ENCODE measurements at regions not wholly inside any gene's neighbourhood (a gene's known extent, or its start where the extent isn't known, plus 50 kb on each side); places are given as distances from the start of the nearest gene placed in this dataset.

DNA sequence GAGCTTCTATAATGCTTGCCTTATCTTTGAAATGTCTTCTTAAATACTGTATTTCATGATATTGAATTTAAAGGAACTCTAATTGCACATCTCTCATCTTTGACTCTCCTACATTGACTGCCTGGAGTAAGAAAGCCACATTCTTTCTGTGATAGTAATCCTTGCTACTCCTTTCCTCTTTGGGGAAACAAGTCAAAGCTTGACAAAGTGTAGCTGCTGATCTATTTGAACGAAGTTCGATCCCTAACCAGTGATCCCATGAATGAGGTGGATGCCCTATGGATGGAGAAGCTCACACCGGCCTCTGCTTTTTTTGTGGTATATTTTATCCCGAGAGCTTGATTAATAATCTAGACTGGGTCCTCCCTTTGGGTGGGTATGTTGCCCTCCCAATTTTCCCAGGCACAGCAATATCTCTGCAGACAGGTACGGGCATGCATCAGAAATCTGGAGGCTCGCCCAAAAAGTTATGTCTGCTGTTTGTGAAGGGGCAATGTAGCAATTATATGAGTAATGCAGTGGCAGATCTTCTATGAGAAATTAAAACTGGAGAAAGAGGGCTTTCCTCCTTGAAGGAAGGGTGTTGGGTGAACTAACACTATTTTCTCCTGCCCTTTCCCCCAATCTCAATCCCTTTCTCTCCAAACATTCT lies 163.0 kb upstream of the FRMD6 start:
- Histone ChIP-seq H3K27me3 (ENCODE audit: insufficient read depth, poor library complexity, severe bottlenecking) (no peaks in the 10 kb centered on the region), H3K4me3 (replicated peaks; ENCODE audit: insufficient read depth, low read length) (no peak overlapping the region), H3K27ac (replicated peaks) (no peak overlapping the region)
- TF ChIP-seq CTCF (IDR thresholded peaks at IDR 0.05; ENCODE audit: insufficient read depth, low read length): no peak
- TF ChIP-seq SPI1 (IDR thresholded peaks at IDR 0.05; ENCODE audit: borderline replicate concordance, low read depth): no peak
- TF ChIP-seq GABPA (IDR thresholded peaks at IDR 0.05; ENCODE audit: low read depth): no peak
- TF ChIP-seq REST (IDR thresholded peaks at IDR 0.05; ENCODE audit: insufficient replicate concordance, low read depth): no peak
- TF ChIP-seq POLR2AphosphoS5 (IDR thresholded peaks at IDR 0.05; ENCODE audit: low read depth): no peak
- DNase-seq (ENCODE audit: low read depth in 1 of 2, low spot score in 1 of 2): no peak

GRCh38 chr14:51490205-51490604 lies 161.5 kb upstream of the FRMD6 start:
- TF ChIP-seq CTCF (IDR thresholded peaks at IDR 0.05; ENCODE audit: insufficient read depth, low read length) (no peak), REST (IDR thresholded peaks at IDR 0.05; ENCODE audit: insufficient replicate concordance, low read depth) (no peak), GABPA (IDR thresholded peaks at IDR 0.05; ENCODE audit: low read depth) (no peak), POLR2AphosphoS5 (IDR thresholded peaks at IDR 0.05; ENCODE audit: low read depth) (no peak), SPI1 (IDR thresholded peaks at IDR 0.05; ENCODE audit: borderline replicate concordance, low read depth) (no peak)
- no peak overlapping the region for H3K4me3 ChIP-seq (replicated peaks; ENCODE audit: insufficient read depth, low read length)
- no peaks in the 10 kb centered on the region for H3K27me3 ChIP-seq (ENCODE audit: insufficient read depth, poor library complexity, severe bottlenecking)
- no peak for DNase-seq (ENCODE audit: low read depth in 1 of 2, low spot score in 1 of 2)
- H3K27ac ChIP-seq (replicated peaks): no peak overlapping the region

GRCh38 chr14:51491036-51491545 lies 160.6 kb upstream of the FRMD6 start:
- TF ChIP-seq SPI1 (IDR thresholded peaks at IDR 0.05; ENCODE audit: borderline replicate concordance, low read depth) (no peak), REST (IDR thresholded peaks at IDR 0.05; ENCODE audit: insufficient replicate concordance, low read depth) (no peak), GABPA (IDR thresholded peaks at IDR 0.05; ENCODE audit: low read depth) (no peak), CTCF (IDR thresholded peaks at IDR 0.05; ENCODE audit: insufficient read depth, low read length) (no peak), POLR2AphosphoS5 (IDR thresholded peaks at IDR 0.05; ENCODE audit: low read depth) (no peak)
- Histone ChIP-seq H3K4me3 (replicated peaks; ENCODE audit: insufficient read depth, low read length) (no peak overlapping the region), H3K27ac (replicated peaks) (no peak overlapping the region), H3K27me3 (ENCODE audit: insufficient read depth, poor library complexity, severe bottlenecking) (no peaks in the 10 kb centered on the region)
- no peak for DNase-seq (ENCODE audit: low read depth in 1 of 2, low spot score in 1 of 2)
